ENCODE measurements at regions not wholly inside any gene's neighbourhood (a gene's known extent, or its start where the extent isn't known, plus 50 kb on each side); places are given as distances from the start of the nearest gene placed in this dataset.

DNA sequence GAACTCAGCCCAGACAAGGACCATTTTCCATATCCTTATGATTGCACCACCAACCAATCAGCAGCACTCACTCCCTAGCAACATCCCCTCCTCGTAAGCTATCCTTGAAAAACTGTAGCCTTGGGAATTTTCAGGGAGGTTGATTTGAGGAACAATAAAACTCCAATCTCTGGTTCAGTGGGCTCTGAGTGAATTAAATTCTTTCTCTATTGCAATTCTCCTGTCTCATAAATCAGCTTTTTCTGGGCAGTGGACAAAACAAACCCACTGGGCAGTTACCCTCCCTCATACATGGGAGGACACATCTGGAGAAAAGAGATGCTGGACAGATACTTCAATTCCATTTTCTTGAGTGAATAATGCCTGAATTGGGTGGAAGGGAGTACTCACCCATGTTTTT lies 115.4 kb upstream of the STXBP5 start:
- ChIA-PET CTCF (interaction anchor here (0.9 kb wide), 1 partner anchor 11 kb away, joined by 4 read pairs; no protein-coding TSS in a partner anchor), RAD21 (ENCODE audit: unreplicated experiment) (no interaction called here), SMC1A (ENCODE audit: uncharacterized antibody, unreplicated experiment) (no interaction called here), POLR2A (no interaction called here)
- Histone ChIP-seq H3K4me2 (ENCODE audit: control insufficient read depth, insufficient read depth) (no peak overlapping the region), H3K4me1 (ENCODE audit: control insufficient read depth, insufficient read depth, low read length) (no peaks in the 10 kb centered on the region), H3K9me3 (replicated peaks; ENCODE audit: control insufficient read depth, insufficient read depth, low read length) (no peaks in the 10 kb centered on the region), H2AFZ (ENCODE audit: control insufficient read depth, low read depth, low read length) (no peak overlapping the region), H3K27ac (ENCODE audit: control insufficient read depth, insufficient read depth) (no peak overlapping the region), H3K27me3 (replicated peaks in 1 of 2; ENCODE audit: control insufficient read depth in 2 of 2, insufficient read depth in 2 of 2, low read length in 1 of 2) (no peaks in the 10 kb centered on the region), H3K79me2 (ENCODE audit: control insufficient read depth, insufficient read depth, low read length) (no peaks in the 10 kb centered on the region), H3K9ac (ENCODE audit: control insufficient read depth, insufficient read depth, low read length) (no peak overlapping the region), H3K36me3 (ENCODE audit: control insufficient read depth in 2 of 2, insufficient read depth in 2 of 2, low read length in 1 of 2) (no peaks in the 10 kb centered on the region), H3K4me3 (no peak overlapping the region), H4K20me1 (ENCODE audit: control insufficient read depth, insufficient read depth) (no peaks in the 10 kb centered on the region)
- ATAC-seq (no peak), FAIRE-seq (no peak), DNase-seq (ENCODE audit: low read depth, low spot score) (no peak)
- intact Hi-C loops (cut with micrococcal nuclease; ENCODE audit: unreplicated experiment) (no loop called here), in situ Hi-C loops (cut with MboI) (no loop called here)
- WGBS (ENCODE audit: insufficient coverage, insufficient replicate concordance, low lambda C conversion rate, missing lambda C conversion rate): 0% methylated on average over 1 of the region's 1 CpG
- BruUV-seq (replicated peaks): no TSS peak
- no peak for TF ChIP-seq DPF2 (IDR thresholded peaks at IDR 0.05)
- TF ChIP-seq CHD1 (IDR thresholded peaks at IDR 0.05; ENCODE audit: low read depth, low read length): no peak
- no peak for TF ChIP-seq SP1 (IDR thresholded peaks at IDR 0.05; ENCODE audit: low read depth, low read length)
- no peak for TF ChIP-seq NFYA (IDR thresholded peaks at IDR 0.05; ENCODE audit: borderline replicate concordance, low read depth, low read length)
- no peak for TF ChIP-seq EGR1 (IDR thresholded peaks at IDR 0.05; ENCODE audit: borderline replicate concordance in 1 of 2, low read depth in 2 of 2, low read length in 2 of 2)

DNA sequence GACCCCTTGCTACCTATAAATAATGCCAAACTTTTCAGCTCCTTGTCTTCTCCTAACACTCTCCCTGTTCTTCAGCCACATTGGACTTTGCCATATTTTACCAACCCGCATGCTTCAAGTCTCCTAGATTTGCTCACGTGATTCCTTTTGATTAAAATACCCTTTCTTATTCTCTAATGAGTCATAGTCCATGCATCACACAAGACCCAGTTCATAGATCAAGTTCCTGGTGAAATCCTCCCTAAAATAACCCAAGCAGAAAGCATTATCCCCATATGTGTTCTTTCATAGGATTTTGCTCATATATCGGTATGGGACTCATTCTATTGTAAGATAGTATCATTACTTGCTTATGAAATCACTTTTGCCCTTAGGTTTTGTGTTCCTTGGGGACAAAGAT lies 108.9 kb upstream of the STXBP5 start:
- ChIA-PET POLR2A (no interaction called here), CTCF (no interaction called here), SMC1A (ENCODE audit: uncharacterized antibody, unreplicated experiment) (no interaction called here), RAD21 (ENCODE audit: unreplicated experiment) (no interaction called here)
- Histone ChIP-seq H3K4me1 (ENCODE audit: control insufficient read depth, insufficient read depth, low read length) (no peaks in the 10 kb centered on the region), H3K9ac (ENCODE audit: control insufficient read depth, insufficient read depth, low read length) (no peak overlapping the region), H4K20me1 (ENCODE audit: control insufficient read depth, insufficient read depth) (no peaks in the 10 kb centered on the region), H3K4me2 (ENCODE audit: control insufficient read depth, insufficient read depth) (no peak overlapping the region), H3K79me2 (ENCODE audit: control insufficient read depth, insufficient read depth, low read length) (no peaks in the 10 kb centered on the region), H3K9me3 (replicated peaks; ENCODE audit: control insufficient read depth, insufficient read depth, low read length) (no peaks in the 10 kb centered on the region), H2AFZ (ENCODE audit: control insufficient read depth, low read depth, low read length) (no peak overlapping the region), H3K4me3 (no peak overlapping the region), H3K27ac (ENCODE audit: control insufficient read depth, insufficient read depth) (no peak overlapping the region), H3K36me3 (ENCODE audit: control insufficient read depth in 2 of 2, insufficient read depth in 2 of 2, low read length in 1 of 2) (no peaks in the 10 kb centered on the region), H3K27me3 (replicated peaks in 1 of 2; ENCODE audit: control insufficient read depth in 2 of 2, insufficient read depth in 2 of 2, low read length in 1 of 2) (no peaks in the 10 kb centered on the region)
- ATAC-seq (no peak), DNase-seq (ENCODE audit: low read depth, low spot score) (no peak), FAIRE-seq (no peak)
- BruUV-seq (replicated peaks): no TSS peak
- intact Hi-C loops (cut with micrococcal nuclease; ENCODE audit: unreplicated experiment) (no loop called here), in situ Hi-C loops (cut with MboI) (no loop called here)
- TF ChIP-seq MXI1 (IDR thresholded peaks at IDR 0.05; ENCODE audit: low read depth, low read length): no peak
- TF ChIP-seq, protein P1, sequence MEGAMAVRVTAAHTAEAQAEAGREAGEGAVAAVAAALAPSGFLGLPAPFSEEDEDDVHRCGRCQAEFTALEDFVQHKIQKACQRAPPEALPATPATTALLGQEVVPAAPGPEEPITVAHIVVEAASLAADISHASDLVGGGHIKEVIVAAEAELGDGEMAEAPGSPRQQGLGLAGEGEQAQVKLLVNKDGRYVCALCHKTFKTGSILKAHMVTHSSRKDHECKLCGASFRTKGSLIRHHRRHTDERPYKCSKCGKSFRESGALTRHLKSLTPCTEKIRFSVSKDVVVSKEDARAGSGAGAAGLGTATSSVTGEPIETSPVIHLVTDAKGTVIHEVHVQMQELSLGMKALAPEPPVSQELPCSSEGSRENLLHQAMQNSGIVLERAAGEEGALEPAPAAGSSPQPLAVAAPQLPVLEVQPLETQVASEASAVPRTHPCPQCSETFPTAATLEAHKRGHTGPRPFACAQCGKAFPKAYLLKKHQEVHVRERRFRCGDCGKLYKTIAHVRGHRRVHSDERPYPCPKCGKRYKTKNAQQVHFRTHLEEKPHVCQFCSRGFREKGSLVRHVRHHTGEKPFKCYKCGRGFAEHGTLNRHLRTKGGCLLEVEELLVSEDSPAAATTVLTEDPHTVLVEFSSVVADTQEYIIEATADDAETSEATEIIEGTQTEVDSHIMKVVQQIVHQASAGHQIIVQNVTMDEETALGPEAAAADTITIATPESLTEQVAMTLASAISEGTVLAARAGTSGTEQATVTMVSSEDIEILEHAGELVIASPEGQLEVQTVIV (IDR thresholded peaks at IDR 0.05; ENCODE audit: borderline replicate concordance, partially characterized antibody): no peak
- TF ChIP-seq MEF2B (IDR thresholded peaks at IDR 0.05; ENCODE audit: partially characterized antibody, poor library complexity, severe bottlenecking): no peak
- TF ChIP-seq CEBPB (IDR thresholded peaks at IDR 0.05; ENCODE audit: borderline replicate concordance in 1 of 2, low read depth in 2 of 2, low read length in 2 of 2): no peak
- no peak for TF ChIP-seq SREBF1 (IDR thresholded peaks at IDR 0.05; ENCODE audit: low read length)
- TF ChIP-seq, protein P2, sequence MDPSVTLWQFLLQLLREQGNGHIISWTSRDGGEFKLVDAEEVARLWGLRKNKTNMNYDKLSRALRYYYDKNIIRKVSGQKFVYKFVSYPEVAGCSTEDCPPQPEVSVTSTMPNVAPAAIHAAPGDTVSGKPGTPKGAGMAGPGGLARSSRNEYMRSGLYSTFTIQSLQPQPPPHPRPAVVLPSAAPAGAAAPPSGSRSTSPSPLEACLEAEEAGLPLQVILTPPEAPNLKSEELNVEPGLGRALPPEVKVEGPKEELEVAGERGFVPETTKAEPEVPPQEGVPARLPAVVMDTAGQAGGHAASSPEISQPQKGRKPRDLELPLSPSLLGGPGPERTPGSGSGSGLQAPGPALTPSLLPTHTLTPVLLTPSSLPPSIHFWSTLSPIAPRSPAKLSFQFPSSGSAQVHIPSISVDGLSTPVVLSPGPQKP (IDR thresholded peaks at IDR 0.05; ENCODE audit: low read depth, low read length): no peak
- TF ChIP-seq CBFB (IDR thresholded peaks at IDR 0.05; ENCODE audit: low read depth): no peak
- no peak for TF ChIP-seq NFYB (IDR thresholded peaks at IDR 0.05; ENCODE audit: insufficient read depth, low read depth, low read length)
- TF ChIP-seq SMARCA5 (IDR thresholded peaks at IDR 0.05): no peak
- TF ChIP-seq TCF7 (IDR thresholded peaks at IDR 0.05; ENCODE audit: borderline replicate concordance): no peak
- no peak for TF ChIP-seq PAX8 (IDR thresholded peaks at IDR 0.05)
- no peak for TF ChIP-seq NFIC (IDR thresholded peaks at IDR 0.05; ENCODE audit: low read depth, low read length)
- 29% methylated on average over 3 of the region's 3 CpGs for WGBS (ENCODE audit: insufficient coverage, insufficient replicate concordance, low lambda C conversion rate, missing lambda C conversion rate)

All from GM12878 (cell line).